ENCODE measurements at regions not wholly inside any gene's neighbourhood (a gene's known extent, or its start where the extent isn't known, plus 50 kb on each side); places are given as distances from the start of the nearest gene placed in this dataset.

- H3K27me3 Mint-ChIP-seq: no peaks in the 10 kb centered on the region
- H3K27ac Mint-ChIP-seq: no peak overlapping the region
- ChIA-PET POLR2A (no interaction called here), CTCF (no interaction called here)
- peaks cover 4% of the 10 kb centered on the region for H3K9me3 Mint-ChIP-seq
- intact Hi-C loops (cut with micrococcal nuclease): no loop called here
- DNase-seq: no peak
- H3K4me1 Mint-ChIP-seq (ENCODE audit: low read depth): no peaks in the 10 kb centered on the region
- no peak overlapping the region for H3K4me3 Mint-ChIP-seq
- no peaks in the 10 kb centered on the region for H3K36me3 Mint-ChIP-seq
These were observed 175.6 kb downstream of the MFSD1 start for GRCh38 chr3:158977497-158977896.

- ChIA-PET CTCF (no interaction called here), POLR2A (no interaction called here)
- no peak for DNase-seq
- Mint-ChIP-seq H3K4me3 (no peak overlapping the region), H3K36me3 (no peaks in the 10 kb centered on the region), H3K9me3 (peaks cover 16% of the 10 kb centered on the region), H3K4me1 (ENCODE audit: low read depth) (no peaks in the 10 kb centered on the region), H3K27me3 (no peaks in the 10 kb centered on the region), H3K27ac (no peak overlapping the region)
- intact Hi-C loops (cut with micrococcal nuclease): no loop called here
These were observed 181.6 kb downstream of the MFSD1 start for GRCh38 chr3:158983216-158984099.

- ChIA-PET POLR2A (no interaction called here), CTCF (no interaction called here)
- no peaks in the 10 kb centered on the region for H3K27me3 Mint-ChIP-seq
- intact Hi-C loops (cut with micrococcal nuclease): no loop called here
- no peak for DNase-seq
- H3K27ac Mint-ChIP-seq: no peak overlapping the region
- no peaks in the 10 kb centered on the region for H3K36me3 Mint-ChIP-seq
- H3K4me1 Mint-ChIP-seq (ENCODE audit: low read depth): no peaks in the 10 kb centered on the region
- H3K4me3 Mint-ChIP-seq: no peak overlapping the region
- peaks cover 16% of the 10 kb centered on the region for H3K9me3 Mint-ChIP-seq
These were observed 189.4 kb downstream of the MFSD1 start for GRCh38 chr3:158991146-158991705.

GRCh38 chr3:158992463-158992862 is 190.6 kb downstream of the MFSD1 start:
- Mint-ChIP-seq H3K4me3 (no peak overlapping the region), H3K27ac (no peak overlapping the region), H3K4me1 (ENCODE audit: low read depth) (no peaks in the 10 kb centered on the region), H3K27me3 (no peaks in the 10 kb centered on the region), H3K36me3 (no peaks in the 10 kb centered on the region), H3K9me3 (peaks cover 5% of the 10 kb centered on the region)
- intact Hi-C loops (cut with micrococcal nuclease): no loop called here
- POLR2A ChIA-PET: no interaction called here
- no peak for DNase-seq
- CTCF ChIA-PET: no interaction called here

- no peaks in the 10 kb centered on the region for H3K27me3 Mint-ChIP-seq
- no peaks in the 10 kb centered on the region for H3K36me3 Mint-ChIP-seq
- intact Hi-C loops (cut with micrococcal nuclease): no loop called here
- H3K4me1 Mint-ChIP-seq (ENCODE audit: low read depth): no peaks in the 10 kb centered on the region
- H3K4me3 Mint-ChIP-seq: no peak overlapping the region
- ChIA-PET POLR2A (no interaction called here), CTCF (no interaction called here)
- no peaks in the 10 kb centered on the region for H3K9me3 Mint-ChIP-seq
- H3K27ac Mint-ChIP-seq: no peak overlapping the region
- no peak for DNase-seq
These were observed 192.5 kb downstream of the MFSD1 start for GRCh38 chr3:158994386-158994785.

GRCh38 chr3:159001711-159002110 is 199.9 kb downstream of the MFSD1 start:
- ChIA-PET POLR2A (no interaction called here), CTCF (no interaction called here)
- intact Hi-C loops (cut with micrococcal nuclease): no loop called here
- Mint-ChIP-seq H3K4me1 (ENCODE audit: low read depth) (no peaks in the 10 kb centered on the region), H3K36me3 (no peaks in the 10 kb centered on the region), H3K4me3 (no peak overlapping the region), H3K27ac (no peak overlapping the region), H3K27me3 (no peaks in the 10 kb centered on the region), H3K9me3 (no peaks in the 10 kb centered on the region)
- DNase-seq: no peak

- Mint-ChIP-seq H3K4me1 (ENCODE audit: low read depth) (no peaks in the 10 kb centered on the region), H3K36me3 (no peaks in the 10 kb centered on the region), H3K9me3 (no peaks in the 10 kb centered on the region), H3K27ac (no peak overlapping the region), H3K4me3 (no peak overlapping the region), H3K27me3 (no peaks in the 10 kb centered on the region)
- ChIA-PET CTCF (no interaction called here), POLR2A (no interaction called here)
- DNase-seq: no peak
- intact Hi-C loops (cut with micrococcal nuclease): no loop called here
These were observed 203.3 kb downstream of the MFSD1 start for GRCh38 chr3:159005137-159005536.

GRCh38 chr3:159007331-159007730 is 205.5 kb downstream of the MFSD1 start:
- Mint-ChIP-seq H3K4me3 (no peak overlapping the region), H3K27ac (no peak overlapping the region), H3K36me3 (no peaks in the 10 kb centered on the region), H3K9me3 (no peaks in the 10 kb centered on the region), H3K27me3 (no peaks in the 10 kb centered on the region), H3K4me1 (ENCODE audit: low read depth) (no peaks in the 10 kb centered on the region)
- intact Hi-C loops (cut with micrococcal nuclease): no loop called here
- no peak for DNase-seq
- CTCF ChIA-PET: no interaction called here
- POLR2A ChIA-PET: no interaction called here

GRCh38 chr3:159008401-159008800 is 206.5 kb downstream of the MFSD1 start:
- POLR2A ChIA-PET: no interaction called here
- CTCF ChIA-PET: no interaction called here
- H3K27me3 Mint-ChIP-seq: no peaks in the 10 kb centered on the region
- intact Hi-C loops (cut with micrococcal nuclease): no loop called here
- no peaks in the 10 kb centered on the region for H3K9me3 Mint-ChIP-seq
- H3K4me3 Mint-ChIP-seq: no peak overlapping the region
- no peak overlapping the region for H3K27ac Mint-ChIP-seq
- DNase-seq: no peak
- no peaks in the 10 kb centered on the region for H3K4me1 Mint-ChIP-seq (ENCODE audit: low read depth)
- no peaks in the 10 kb centered on the region for H3K36me3 Mint-ChIP-seq

GRCh38 chr3:159018341-159018740 is 216.5 kb downstream of the MFSD1 start:
- Mint-ChIP-seq H3K36me3 (no peaks in the 10 kb centered on the region), H3K27ac (no peak overlapping the region), H3K4me1 (ENCODE audit: low read depth) (no peaks in the 10 kb centered on the region), H3K27me3 (no peaks in the 10 kb centered on the region), H3K4me3 (no peak overlapping the region), H3K9me3 (peaks cover 2% of the 10 kb centered on the region)
- DNase-seq: no peak
- intact Hi-C loops (cut with micrococcal nuclease): no loop called here
- ChIA-PET POLR2A (no interaction called here), CTCF (no interaction called here)

- Mint-ChIP-seq H3K27ac (no peak overlapping the region), H3K36me3 (no peaks in the 10 kb centered on the region), H3K4me1 (ENCODE audit: low read depth) (no peaks in the 10 kb centered on the region), H3K4me3 (no peak overlapping the region), H3K9me3 (no peaks in the 10 kb centered on the region), H3K27me3 (no peaks in the 10 kb centered on the region)
- DNase-seq: no peak
- ChIA-PET POLR2A (no interaction called here), CTCF (no interaction called here)
- intact Hi-C loops (cut with micrococcal nuclease): no loop called here
These were observed 223.9 kb downstream of the MFSD1 start for GRCh38 chr3:159025733-159026132.

- DNase-seq: no peak
- Mint-ChIP-seq H3K4me3 (no peak overlapping the region), H3K36me3 (no peaks in the 10 kb centered on the region), H3K9me3 (no peaks in the 10 kb centered on the region), H3K27ac (no peak overlapping the region), H3K4me1 (ENCODE audit: low read depth) (no peaks in the 10 kb centered on the region), H3K27me3 (no peaks in the 10 kb centered on the region)
- ChIA-PET POLR2A (no interaction called here), CTCF (no interaction called here)
- intact Hi-C loops (cut with micrococcal nuclease): no loop called here
These were observed 224.7 kb downstream of the MFSD1 start for GRCh38 chr3:159026510-159026909.

- CTCF ChIA-PET: no interaction called here
- DNase-seq: no peak
- Mint-ChIP-seq H3K4me1 (ENCODE audit: low read depth) (no peaks in the 10 kb centered on the region), H3K36me3 (no peaks in the 10 kb centered on the region), H3K27ac (no peak overlapping the region), H3K27me3 (no peaks in the 10 kb centered on the region), H3K9me3 (no peaks in the 10 kb centered on the region), H3K4me3 (no peak overlapping the region)
- intact Hi-C loops (cut with micrococcal nuclease): no loop called here
- POLR2A ChIA-PET: no interaction called here
These were observed 226.9 kb downstream of the MFSD1 start for GRCh38 chr3:159028706-159029105.

All from activated CD4-positive, alpha-beta memory T cell treated with anti-CD3 and anti-CD28 coated beads for 36 hours (primary cell).